CD4-positive, alpha-beta memory T cell (primary cell): ENCODE measurements at regions not wholly inside any gene's neighbourhood (a gene's known extent, or its start where the extent isn't known, plus 50 kb on each side); places are given as distances from the start of the nearest gene placed in this dataset.

Experiments used
- CTCF ChIA-PET: fragments of 350-600 bp; sonication (Branson Sonifier 250); formaldehyde crosslinking; loops from one replicate; lab custom pipeline; 2021; ENCODE audit warnings: inconsistent platforms; ENCODE audit not compliant: partially characterized antibody; lab: Charles Lee
- POLR2A ChIA-PET: fragments of 350-600 bp; sonication (Branson Sonifier 250); formaldehyde crosslinking; loops from one replicate; lab custom pipeline; 2021; ENCODE audit not compliant: partially characterized antibody; lab: Charles Lee
- DNase-seq, 5 donors: peaks; one replicate each; pipeline versions ENCODE4 v3.0.0 to v3.0.0-alpha.2; 2020 to 2022; ENCODE audit warnings: mixed read lengths in 1 of 5
- H3K27ac ChIP-seq: one replicate; pipeline ENCODE4 v1.7.0; 2013; ENCODE audit warnings: low read depth, low read length
- H3K27me3 ChIP-seq: 2 replicates; pipeline ENCODE4 v1.7.0; 2013; ENCODE audit warnings: mild to moderate bottlenecking, low read length, moderate library complexity; ENCODE audit not compliant: insufficient read depth
- H3K36me3 ChIP-seq: 2 replicates; pipeline ENCODE4 v1.7.0; 2013; ENCODE audit warnings: mild to moderate bottlenecking, low read length, moderate library complexity; ENCODE audit not compliant: insufficient read depth
- H3K4me1 ChIP-seq: 2 replicates; pipeline ENCODE4 v1.7.0; 2013; ENCODE audit warnings: mild to moderate bottlenecking, low read length, moderate library complexity; ENCODE audit not compliant: insufficient read depth
- H3K4me3 ChIP-seq, 2 donors: one replicate each; pipeline ENCODE4 v1.7.0; 2013; ENCODE audit warnings: low read length in 2 of 2, mild to moderate bottlenecking in 1 of 2
- H3K9me3 ChIP-seq, 2 donors: one replicate each; pipeline ENCODE4 v1.7.0; 2013; ENCODE audit warnings: low read length in 2 of 2, control low read depth in 1 of 2; ENCODE audit not compliant: control insufficient read depth in 1 of 2
- H3K27ac Mint-ChIP-seq, 7 donors: one replicate each; pipeline ENCODE4 v1.8.0; 2020 to 2021; ENCODE audit warnings: mixed read lengths in 7 of 7, mild to moderate bottlenecking in 6 of 7, inconsistent platforms in 3 of 7, moderate library complexity in 3 of 7
- H3K27me3 Mint-ChIP-seq, 2 donors: one replicate each; pipeline ENCODE4 v1.8.0; 2020 to 2021; ENCODE audit warnings: mixed read lengths in 2 of 2
- H3K36me3 Mint-ChIP-seq, 2 donors: one replicate each; pipeline ENCODE4 v1.8.0; 2020 to 2021; ENCODE audit warnings: mixed read lengths in 2 of 2, inconsistent platforms in 1 of 2, mild to moderate bottlenecking in 1 of 2
- H3K4me1 Mint-ChIP-seq, 4 donors: one replicate each; pipeline ENCODE4 v1.8.0; 2020 to 2021; ENCODE audit warnings: mixed read lengths in 4 of 4, mild to moderate bottlenecking in 1 of 4
- H3K4me3 Mint-ChIP-seq, 8 donors: one replicate each; pipeline ENCODE4 v1.8.0; 2020 to 2021; ENCODE audit warnings: mixed read lengths in 8 of 8, mild to moderate bottlenecking in 7 of 8, moderate library complexity in 6 of 8, inconsistent platforms in 3 of 8
- H3K9me3 Mint-ChIP-seq, 8 donors: one replicate each; pipeline ENCODE4 v1.8.0; 2020 to 2021; ENCODE audit warnings: mixed read lengths in 8 of 8, mild to moderate bottlenecking in 5 of 8, inconsistent platforms in 3 of 8, moderate library complexity in 1 of 8
- intact Hi-C: fragments of 100-400 bp; cut with micrococcal nuclease; formaldehyde crosslinking; loops from one replicate; pipeline ENCODE4 v1.15.1; 2023

DNA sequence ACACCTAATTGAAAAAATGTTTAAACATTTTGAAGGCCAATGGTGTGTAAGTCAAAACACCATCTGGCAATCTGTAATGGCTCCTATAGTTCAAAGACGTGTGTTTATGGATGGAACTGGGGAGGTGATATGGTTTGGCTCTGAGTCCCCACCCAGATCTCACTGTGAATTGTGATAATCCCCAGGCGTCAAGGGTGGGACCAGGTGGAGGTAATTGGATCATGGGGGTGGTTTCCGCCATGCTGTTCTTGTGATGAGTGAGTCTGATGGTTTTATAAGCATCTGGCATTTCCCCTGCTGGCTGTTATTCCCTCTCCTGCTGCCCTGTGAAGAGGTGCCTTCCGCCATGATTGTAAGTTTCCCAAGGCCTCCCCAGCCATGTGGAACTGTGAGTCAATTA is 52.2 kb downstream of the ADRA2C start:
- POLR2A ChIA-PET, result no interaction called here

DNA sequence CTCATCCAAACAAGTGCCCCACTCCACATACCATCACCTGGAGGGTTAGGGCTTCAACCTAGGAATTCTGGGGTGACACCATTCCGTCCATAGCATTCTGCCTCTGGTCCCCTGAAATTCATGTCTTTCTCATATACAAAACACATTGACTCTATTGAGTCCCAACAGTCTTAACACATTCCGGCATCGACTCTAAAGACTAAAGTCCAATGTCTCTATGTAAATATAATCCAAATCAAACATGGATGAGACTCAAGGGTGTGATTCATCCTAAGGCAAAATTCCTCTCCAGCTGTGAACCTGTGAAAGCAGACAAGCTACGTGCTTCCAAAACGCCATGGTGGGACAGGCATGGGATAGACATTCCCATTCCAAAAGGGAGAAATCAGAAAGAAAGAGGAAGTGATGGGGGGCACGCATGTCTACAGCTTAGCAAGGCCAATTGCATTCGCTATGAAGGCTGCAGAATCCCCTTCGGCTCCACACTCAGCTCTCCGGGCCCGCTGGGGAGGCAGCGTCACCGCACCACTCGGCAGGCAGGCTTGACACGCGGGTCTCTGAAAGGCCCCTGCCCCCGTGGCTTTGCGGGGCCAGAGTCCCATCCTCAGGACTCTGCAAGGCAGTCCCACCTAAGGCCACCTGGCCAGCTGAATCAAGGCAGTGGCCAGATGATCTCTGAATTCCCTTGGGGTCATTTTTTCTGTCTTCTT is 53.2 kb downstream of the ADRA2C start:
- H3K9me3 ChIP-seq, result no peaks in the 10 kb centered on the region
- no peaks in the 10 kb centered on the region for H3K4me1 ChIP-seq
- no peak overlapping the region for H3K27ac ChIP-seq
- no peak overlapping the region for H3K27ac Mint-ChIP-seq
- no peak overlapping the region for H3K4me3 Mint-ChIP-seq
- H3K9me3 Mint-ChIP-seq, result no peaks in the 10 kb centered on the region
- no peaks in the 10 kb centered on the region for H3K36me3 Mint-ChIP-seq
- ChIA-PET CTCF (no interaction called here), POLR2A (no interaction called here)
- peaks cover 0 to 6% of the 10 kb centered on the region in 2 donors for H3K27me3 Mint-ChIP-seq
- DNase-seq, result no peak
- no peaks in the 10 kb centered on the region for H3K27me3 ChIP-seq
- no peaks in the 10 kb centered on the region for H3K4me1 Mint-ChIP-seq
- intact Hi-C loops, result no loop called here
- no peaks in the 10 kb centered on the region for H3K36me3 ChIP-seq
- H3K4me3 ChIP-seq, result no peak overlapping the region

More for the DNA sequence above, 52.2 kb downstream of the ADRA2C start:
- Mint-ChIP-seq H3K4me1 (no peaks in the 10 kb centered on the region), H3K27me3 (peaks cover 1 to 6% of the 10 kb centered on the region in 2 donors), H3K9me3 (no peaks in the 10 kb centered on the region), H3K27ac (no peak overlapping the region), H3K4me3 (no peak overlapping the region), H3K36me3 (no peaks in the 10 kb centered on the region)
- H3K4me1 ChIP-seq, result no peaks in the 10 kb centered on the region
- intact Hi-C loops, result no loop called here
- CTCF ChIA-PET, result no interaction called here
- no peaks in the 10 kb centered on the region for H3K36me3 ChIP-seq
- H3K27me3 ChIP-seq, result no peaks in the 10 kb centered on the region
- H3K9me3 ChIP-seq, result no peaks in the 10 kb centered on the region
- no peak overlapping the region for H3K27ac ChIP-seq
- H3K4me3 ChIP-seq, result no peak overlapping the region
- DNase-seq, result no peak

DNA sequence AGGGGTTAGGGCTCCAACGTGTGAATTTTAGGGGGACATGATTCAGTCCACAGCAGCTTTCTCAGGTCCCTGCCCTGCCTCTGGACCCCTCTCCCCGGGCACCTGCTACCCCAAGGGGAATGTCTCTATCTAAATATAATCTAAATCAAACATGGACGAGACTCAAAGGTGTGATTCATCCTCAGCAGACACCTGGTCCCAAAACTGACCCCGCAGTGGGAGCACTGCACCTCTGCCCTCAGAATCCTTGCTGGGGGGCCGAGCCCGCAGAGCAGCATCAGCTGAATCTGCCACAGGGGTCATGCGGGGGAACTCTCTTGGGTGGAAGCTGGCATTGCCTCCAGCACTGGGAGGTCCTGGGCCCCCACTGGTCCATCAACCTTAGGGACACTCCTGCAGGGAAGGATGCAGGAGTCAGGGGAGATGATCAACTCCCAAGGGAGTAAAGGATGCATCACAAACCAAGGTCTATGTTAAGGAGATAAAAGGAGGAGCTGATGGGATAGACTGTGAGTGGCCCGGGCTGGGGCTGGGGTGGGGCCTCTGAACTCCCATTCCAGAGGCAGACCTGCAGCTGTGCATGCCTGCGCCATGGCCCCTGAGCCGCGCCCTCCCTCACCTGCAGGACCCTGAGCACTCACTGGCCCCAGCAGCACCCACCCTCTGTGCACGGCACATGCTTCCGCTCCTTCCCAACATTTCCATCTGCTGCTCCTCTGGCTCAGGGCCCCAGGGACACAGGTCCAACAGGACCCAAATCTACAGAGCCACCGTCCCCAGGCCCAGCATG is 54.0 kb downstream of the ADRA2C start:
- H3K4me1 ChIP-seq, result no peaks in the 10 kb centered on the region
- ChIA-PET CTCF (no interaction called here), POLR2A (no interaction called here)
- H3K9me3 ChIP-seq, result no peaks in the 10 kb centered on the region
- Mint-ChIP-seq H3K27me3 (peaks cover 0 to 9% of the 10 kb centered on the region in 2 donors), H3K9me3 (peaks cover 0 to 1% (median 0%) of the 10 kb centered on the region in 8 donors), H3K36me3 (no peaks in the 10 kb centered on the region), H3K27ac (no peak overlapping the region), H3K4me1 (no peaks in the 10 kb centered on the region), H3K4me3 (no peak overlapping the region)
- no peak for DNase-seq
- intact Hi-C loops, result no loop called here
- no peak overlapping the region for H3K4me3 ChIP-seq
- no peak overlapping the region for H3K27ac ChIP-seq
- H3K27me3 ChIP-seq, result no peaks in the 10 kb centered on the region
- no peaks in the 10 kb centered on the region for H3K36me3 ChIP-seq

DNA sequence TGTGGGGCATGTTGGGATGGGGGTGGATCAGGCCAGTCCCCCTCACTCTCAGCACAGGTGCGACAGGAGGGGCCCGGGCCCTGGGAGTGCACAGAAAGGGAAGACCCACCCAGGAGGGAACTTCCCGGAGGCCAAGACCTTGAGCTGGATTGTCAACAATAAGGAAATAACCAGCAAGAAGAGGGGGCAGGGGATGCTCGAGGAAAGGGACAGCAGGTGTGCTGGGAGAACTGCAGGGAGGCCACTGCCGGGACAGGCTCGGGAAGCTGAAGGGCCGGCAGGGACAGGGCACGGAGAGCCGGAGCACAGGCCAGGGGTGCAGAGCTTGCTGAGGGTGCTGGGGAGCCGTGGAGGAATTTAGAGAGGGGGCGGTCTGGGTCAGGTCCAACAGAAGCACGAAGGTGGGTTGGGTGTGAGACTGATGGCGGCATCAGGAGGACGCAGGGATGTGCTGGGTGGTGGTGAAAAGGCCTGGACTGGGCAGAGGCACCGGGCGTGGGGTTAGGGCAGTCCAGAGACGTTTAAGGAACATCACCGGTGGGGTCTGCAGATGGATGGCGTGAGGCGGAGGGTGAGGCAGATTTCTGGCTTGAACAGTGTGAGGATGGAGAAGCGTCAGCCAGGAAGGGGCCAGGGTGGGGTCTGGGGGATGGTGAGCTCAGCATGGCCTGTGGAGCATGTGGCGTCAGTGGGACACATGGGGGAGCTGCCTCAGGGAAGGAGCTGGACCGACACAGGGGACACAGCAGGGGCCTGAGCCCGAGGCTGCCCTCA is 54.8 kb downstream of the ADRA2C start:
- no peak overlapping the region for H3K27ac ChIP-seq
- H3K36me3 ChIP-seq, result no peaks in the 10 kb centered on the region
- Mint-ChIP-seq H3K4me1 (no peaks in the 10 kb centered on the region), H3K36me3 (no peaks in the 10 kb centered on the region), H3K27ac (no peak overlapping the region), H3K9me3 (peaks cover 0 to 1% (median 0%) of the 10 kb centered on the region in 8 donors), H3K4me3 (no peak overlapping the region), H3K27me3 (peaks cover 0 to 10% of the 10 kb centered on the region in 2 donors)
- CTCF ChIA-PET, result no interaction called here
- H3K9me3 ChIP-seq, result no peaks in the 10 kb centered on the region
- no peaks in the 10 kb centered on the region for H3K4me1 ChIP-seq
- H3K27me3 ChIP-seq, result no peaks in the 10 kb centered on the region
- DNase-seq, result no peak
- intact Hi-C loops, result no loop called here
- H3K4me3 ChIP-seq, result no peak overlapping the region
- POLR2A ChIA-PET, result no interaction called here

DNA sequence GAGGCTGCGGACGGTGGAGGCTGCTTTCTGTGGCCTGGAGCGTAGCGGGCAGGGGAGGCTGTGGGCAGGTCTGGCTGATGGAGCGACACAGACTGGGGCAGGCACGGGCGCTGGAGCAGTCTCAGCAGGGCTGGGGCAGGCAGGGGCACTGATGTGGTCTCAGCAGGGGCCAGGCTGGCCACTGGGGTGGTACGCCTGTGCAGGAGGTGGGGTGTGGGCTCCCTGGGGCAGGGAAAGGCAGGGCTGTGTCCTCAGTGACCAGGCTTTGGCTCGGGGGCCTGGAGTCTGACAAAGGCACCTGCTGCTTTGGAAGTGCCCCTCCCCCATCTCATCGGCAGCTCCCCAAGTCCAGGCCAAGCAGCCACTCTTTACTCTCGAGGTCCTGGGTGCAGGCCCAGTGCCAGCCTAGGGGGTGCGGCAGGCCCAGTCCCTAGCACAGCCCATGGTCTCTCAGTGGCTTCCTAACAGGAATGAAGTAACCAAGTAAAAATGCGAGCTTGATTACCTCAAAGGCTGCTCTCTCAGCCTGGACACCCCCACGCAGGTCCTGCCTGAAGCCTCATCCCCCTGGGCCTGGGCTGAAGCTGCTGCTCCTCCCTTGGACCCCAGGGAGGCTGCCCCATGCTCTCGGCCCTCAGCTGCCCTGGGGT is 55.5 kb downstream of the ADRA2C start:
- H3K4me1 ChIP-seq, result no peaks in the 10 kb centered on the region
- no peak overlapping the region for H3K4me3 ChIP-seq
- Mint-ChIP-seq H3K36me3 (no peaks in the 10 kb centered on the region), H3K9me3 (peaks cover 0 to 1% (median 0%) of the 10 kb centered on the region in 8 donors), H3K4me1 (no peaks in the 10 kb centered on the region), H3K27me3 (peaks cover 0 to 10% of the 10 kb centered on the region in 2 donors), H3K27ac (no peak overlapping the region), H3K4me3 (no peak overlapping the region)
- H3K27me3 ChIP-seq, result no peaks in the 10 kb centered on the region
- no peaks in the 10 kb centered on the region for H3K9me3 ChIP-seq
- intact Hi-C loops, result no loop called here
- DNase-seq, result no peak
- ChIA-PET CTCF (no interaction called here), POLR2A (no interaction called here)
- no peaks in the 10 kb centered on the region for H3K36me3 ChIP-seq
- H3K27ac ChIP-seq, result no peak overlapping the region

DNA sequence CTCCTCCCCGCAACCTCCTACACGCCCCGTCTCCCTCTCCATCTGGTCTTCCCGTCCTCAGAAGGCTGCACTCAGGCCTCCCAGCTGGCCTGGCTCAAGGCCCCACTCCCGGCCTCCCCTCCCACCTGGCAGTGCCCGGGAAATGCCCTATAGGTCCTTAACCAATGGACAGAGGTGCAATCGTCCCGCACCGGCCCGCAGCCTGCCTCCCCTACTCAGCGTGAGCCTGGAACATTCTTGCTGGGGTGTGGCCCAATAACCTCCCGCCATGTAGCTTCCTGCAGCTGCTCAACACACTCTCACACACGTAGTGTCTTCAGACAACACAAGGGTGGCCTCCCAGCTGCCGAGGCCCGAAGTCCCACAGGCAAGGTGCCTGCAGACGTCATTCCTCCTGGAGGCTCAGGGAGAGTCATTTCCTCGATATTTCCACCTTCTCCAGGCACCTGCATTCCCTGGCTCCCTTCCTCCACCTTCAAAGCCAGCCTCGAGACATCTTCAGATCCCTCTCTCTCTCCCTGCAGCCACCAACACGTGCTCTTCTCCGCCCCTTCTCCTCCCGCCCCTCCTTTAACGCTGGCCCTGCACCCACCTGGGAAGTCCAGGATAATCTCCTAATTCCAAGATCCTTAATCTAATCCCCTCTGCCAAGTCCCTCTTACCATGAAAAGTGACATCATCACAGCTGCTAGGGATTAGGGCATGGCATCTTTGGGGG is 56.2 kb downstream of the ADRA2C start:
- Mint-ChIP-seq H3K4me1 (no peaks in the 10 kb centered on the region), H3K27me3 (peaks cover 0 to 10% of the 10 kb centered on the region in 2 donors), H3K27ac (no peak overlapping the region), H3K36me3 (no peaks in the 10 kb centered on the region), H3K4me3 (no peak overlapping the region), H3K9me3 (peaks cover 0 to 1% (median 0%) of the 10 kb centered on the region in 8 donors)
- intact Hi-C loops, result no loop called here
- Histone ChIP-seq H3K4me3 (no peak overlapping the region), H3K36me3 (no peaks in the 10 kb centered on the region), H3K4me1 (no peaks in the 10 kb centered on the region), H3K9me3 (no peaks in the 10 kb centered on the region), H3K27me3 (no peaks in the 10 kb centered on the region), H3K27ac (no peak overlapping the region)
- CTCF ChIA-PET, result no interaction called here
- no peak for DNase-seq
- POLR2A ChIA-PET, result no interaction called here
